Lower leg skin (tissue), 3 donors: ENCODE measurements at regions not wholly inside any gene's neighbourhood (a gene's known extent, or its start where the extent isn't known, plus 50 kb on each side); places are given as distances from the start of the nearest gene placed in this dataset.

ENCODE experiments used
- CTCF ChIP-seq, 3 donors: fragments of 450-650 bp; IDR thresholded peaks; one replicate each; pipeline ENCODE4 v1.5.1; 2016; ENCODE audit warnings: antibody characterized with exemption in 3 of 3, mild to moderate bottlenecking in 3 of 3, moderate library complexity in 2 of 3
- POLR2A ChIP-seq, 2 donors: fragments of 450-650 bp; IDR thresholded peaks; one replicate each; pipeline ENCODE4 v1.6.1; 2016 to 2017; ENCODE audit warnings: antibody characterized with exemption in 2 of 2, mild to moderate bottlenecking in 1 of 2, moderate library complexity in 1 of 2

- TF ChIP-seq CTCF (IDR thresholded peaks at IDR 0.05) = no peak
- TF ChIP-seq POLR2A (IDR thresholded peaks at IDR 0.05) = no peak
Observed at GRCh38 chr6:43927532-43928210, 157.7 kb downstream of the VEGFA start.
